ENCODE measurements at regions not wholly inside any gene's neighbourhood (a gene's known extent, or its start where the extent isn't known, plus 50 kb on each side); places are given as distances from the start of the nearest gene placed in this dataset.

DNA sequence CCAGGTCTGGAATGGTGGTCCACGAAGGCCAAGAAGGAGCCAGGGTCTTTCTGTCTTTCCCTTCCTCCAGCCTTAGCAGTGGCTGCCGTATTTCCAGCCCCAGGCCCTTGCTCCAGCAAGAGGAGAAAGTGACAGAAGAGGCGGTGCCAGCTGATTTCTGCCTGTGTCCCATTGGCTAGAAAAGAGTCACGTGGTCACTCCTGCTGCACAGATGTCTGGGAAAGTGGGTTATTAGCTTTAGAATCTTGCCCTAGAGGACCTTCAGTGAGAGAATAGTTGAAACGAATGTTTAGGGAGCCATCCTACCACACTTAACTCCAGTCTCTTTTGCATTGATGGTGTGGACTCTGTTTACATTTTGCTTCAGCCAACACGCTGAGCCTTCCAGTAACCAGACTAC, 99.3 kb upstream of the BCOR start:
- Histone ChIP-seq H3K4me3 (no peak overlapping the region), H4K20me1 (ENCODE audit: control insufficient read depth, insufficient read depth) (no peaks in the 10 kb centered on the region), H3K79me2 (ENCODE audit: control insufficient read depth, insufficient read depth, low read length) (no peaks in the 10 kb centered on the region), H3K9me3 (replicated peaks; ENCODE audit: control insufficient read depth, insufficient read depth, low read length) (no peaks in the 10 kb centered on the region; the same call in 2 of the 3 replicates), H3K27ac (ENCODE audit: control insufficient read depth, insufficient read depth) (no peak overlapping the region), H3K4me2 (ENCODE audit: control insufficient read depth, insufficient read depth) (no peak overlapping the region), H3K9ac (ENCODE audit: control insufficient read depth, insufficient read depth, low read length) (no peak overlapping the region), H3K4me1 (ENCODE audit: control insufficient read depth, insufficient read depth, low read length) (peaks cover 8% of the 10 kb centered on the region; the same call in 1 of the 2 replicates), H2AFZ (ENCODE audit: control insufficient read depth, low read depth, low read length) (no peak overlapping the region), H3K27me3 (replicated peaks in 1 of 2; ENCODE audit: control insufficient read depth in 2 of 2, insufficient read depth in 2 of 2, low read length in 1 of 2) (no peaks in the 10 kb centered on the region), H3K36me3 (ENCODE audit: control insufficient read depth in 2 of 2, insufficient read depth in 2 of 2, low read length in 1 of 2) (no peaks in the 10 kb centered on the region)
- in situ Hi-C loops (cut with MboI): no loop called here
- ChIA-PET CTCF (no interaction called here), SMC1A (ENCODE audit: uncharacterized antibody, unreplicated experiment) (no interaction called here), RAD21 (ENCODE audit: unreplicated experiment) (no interaction called here), POLR2A (no interaction called here)
- TF ChIP-seq IKZF2 (IDR thresholded peaks at IDR 0.05) (no peak), RAD51 (IDR thresholded peaks at IDR 0.05) (peak; percentile 40; the same call in 1 of the 2 replicates), FOS (IDR thresholded peaks at IDR 0.05; ENCODE audit: borderline replicate concordance, extremely low read depth, insufficient read length) (no peak), CBX5 (IDR thresholded peaks at IDR 0.05; ENCODE audit: low read depth) (no peak), ZNF24 (IDR thresholded peaks at IDR 0.05) (no peak)
- TF ChIP-seq, protein P1, sequence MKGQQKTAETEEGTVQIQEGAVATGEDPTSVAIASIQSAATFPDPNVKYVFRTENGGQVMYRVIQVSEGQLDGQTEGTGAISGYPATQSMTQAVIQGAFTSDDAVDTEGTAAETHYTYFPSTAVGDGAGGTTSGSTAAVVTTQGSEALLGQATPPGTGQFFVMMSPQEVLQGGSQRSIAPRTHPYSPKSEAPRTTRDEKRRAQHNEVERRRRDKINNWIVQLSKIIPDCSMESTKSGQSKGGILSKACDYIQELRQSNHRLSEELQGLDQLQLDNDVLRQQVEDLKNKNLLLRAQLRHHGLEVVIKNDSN (IDR thresholded peaks at IDR 0.05; ENCODE audit: borderline replicate concordance, extremely low read length, insufficient read depth, low read depth, low read length): peak; percentile 12
- WGBS (ENCODE audit: insufficient coverage, insufficient replicate concordance, low lambda C conversion rate, missing lambda C conversion rate): 35% methylated on average over 6 of the region's 6 CpGs
- intact Hi-C loops (cut with micrococcal nuclease; ENCODE audit: unreplicated experiment): no loop called here
- FAIRE-seq (no peak), ATAC-seq (no peak), DNase-seq (ENCODE audit: low read depth, low spot score) (no peak)
- no TSS peak for BruUV-seq (replicated peaks)

DNA sequence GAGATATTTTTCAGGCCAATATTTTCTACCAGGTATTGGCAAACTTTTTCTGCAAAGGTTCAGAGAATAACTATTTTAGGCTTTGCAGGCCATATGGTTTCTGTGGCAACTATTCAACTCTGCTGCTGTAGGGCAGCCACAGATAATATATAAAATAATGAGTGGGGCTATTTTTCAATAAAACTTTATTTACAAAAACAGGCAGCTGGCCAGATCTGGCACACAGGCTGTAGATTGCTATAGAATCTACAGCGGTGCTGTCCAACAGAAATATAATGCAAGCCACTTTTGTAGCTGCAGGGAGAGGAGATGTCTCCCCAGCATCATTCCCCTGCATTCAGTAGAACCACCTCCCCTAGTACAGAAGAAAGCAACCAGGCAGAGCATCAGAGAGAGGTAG, 97.6 kb upstream of the BCOR start:
- Histone ChIP-seq H3K4me1 (ENCODE audit: control insufficient read depth, insufficient read depth, low read length) (no peaks in the 10 kb centered on the region), H3K27ac (ENCODE audit: control insufficient read depth, insufficient read depth) (no peak overlapping the region), H3K36me3 (ENCODE audit: control insufficient read depth in 2 of 2, insufficient read depth in 2 of 2, low read length in 1 of 2) (no peaks in the 10 kb centered on the region), H3K4me2 (ENCODE audit: control insufficient read depth, insufficient read depth) (no peak overlapping the region), H2AFZ (ENCODE audit: control insufficient read depth, low read depth, low read length) (no peak overlapping the region), H3K79me2 (ENCODE audit: control insufficient read depth, insufficient read depth, low read length) (no peaks in the 10 kb centered on the region), H4K20me1 (ENCODE audit: control insufficient read depth, insufficient read depth) (no peaks in the 10 kb centered on the region), H3K27me3 (replicated peaks in 1 of 2; ENCODE audit: control insufficient read depth in 2 of 2, insufficient read depth in 2 of 2, low read length in 1 of 2) (no peaks in the 10 kb centered on the region), H3K9me3 (replicated peaks; ENCODE audit: control insufficient read depth, insufficient read depth, low read length) (no peaks in the 10 kb centered on the region; the same call in 2 of the 3 replicates), H3K9ac (ENCODE audit: control insufficient read depth, insufficient read depth, low read length) (no peak overlapping the region), H3K4me3 (no peak overlapping the region)
- SMC1A ChIA-PET (ENCODE audit: uncharacterized antibody, unreplicated experiment): no interaction called here
- FAIRE-seq: no peak
- DNase-seq (ENCODE audit: low read depth, low spot score): no peak
- TF ChIP-seq, protein P2, sequence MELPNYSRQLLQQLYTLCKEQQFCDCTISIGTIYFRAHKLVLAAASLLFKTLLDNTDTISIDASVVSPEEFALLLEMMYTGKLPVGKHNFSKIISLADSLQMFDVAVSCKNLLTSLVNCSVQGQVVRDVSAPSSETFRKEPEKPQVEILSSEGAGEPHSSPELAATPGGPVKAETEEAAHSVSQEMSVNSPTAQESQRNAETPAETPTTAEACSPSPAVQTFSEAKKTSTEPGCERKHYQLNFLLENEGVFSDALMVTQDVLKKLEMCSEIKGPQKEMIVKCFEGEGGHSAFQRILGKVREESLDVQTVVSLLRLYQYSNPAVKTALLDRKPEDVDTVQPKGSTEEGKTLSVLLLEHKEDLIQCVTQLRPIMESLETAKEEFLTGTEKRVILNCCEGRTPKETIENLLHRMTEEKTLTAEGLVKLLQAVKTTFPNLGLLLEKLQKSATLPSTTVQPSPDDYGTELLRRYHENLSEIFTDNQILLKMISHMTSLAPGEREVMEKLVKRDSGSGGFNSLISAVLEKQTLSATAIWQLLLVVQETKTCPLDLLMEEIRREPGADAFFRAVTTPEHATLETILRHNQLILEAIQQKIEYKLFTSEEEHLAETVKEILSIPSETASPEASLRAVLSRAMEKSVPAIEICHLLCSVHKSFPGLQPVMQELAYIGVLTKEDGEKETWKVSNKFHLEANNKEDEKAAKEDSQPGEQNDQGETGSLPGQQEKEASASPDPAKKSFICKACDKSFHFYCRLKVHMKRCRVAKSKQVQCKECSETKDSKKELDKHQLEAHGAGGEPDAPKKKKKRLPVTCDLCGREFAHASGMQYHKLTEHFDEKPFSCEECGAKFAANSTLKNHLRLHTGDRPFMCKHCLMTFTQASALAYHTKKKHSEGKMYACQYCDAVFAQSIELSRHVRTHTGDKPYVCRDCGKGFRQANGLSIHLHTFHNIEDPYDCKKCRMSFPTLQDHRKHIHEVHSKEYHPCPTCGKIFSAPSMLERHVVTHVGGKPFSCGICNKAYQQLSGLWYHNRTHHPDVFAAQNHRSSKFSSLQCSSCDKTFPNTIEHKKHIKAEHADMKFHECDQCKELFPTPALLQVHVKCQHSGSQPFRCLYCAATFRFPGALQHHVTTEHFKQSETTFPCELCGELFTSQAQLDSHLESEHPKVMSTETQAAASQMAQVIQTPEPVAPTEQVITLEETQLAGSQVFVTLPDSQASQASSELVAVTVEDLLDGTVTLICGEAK (IDR thresholded peaks at IDR 0.05; ENCODE audit: borderline replicate concordance): 0 out of 2 replicates have a peak, but pooled peaks have one; percentile 45
- TF ChIP-seq HDGF (IDR thresholded peaks at IDR 0.05): no peak
- 85% methylated on average over 1 of the region's 1 CpG for WGBS (ENCODE audit: insufficient coverage, insufficient replicate concordance, low lambda C conversion rate, missing lambda C conversion rate)
- POLR2A ChIA-PET: no interaction called here
- intact Hi-C loops (cut with micrococcal nuclease; ENCODE audit: unreplicated experiment): no loop called here
- in situ Hi-C loops (cut with MboI): no loop called here
- BruUV-seq (replicated peaks): no TSS peak
- ATAC-seq: no peak
- RAD21 ChIA-PET (ENCODE audit: unreplicated experiment): no interaction called here
- CTCF ChIA-PET: no interaction called here
